ENCODE measurements at regions not wholly inside any gene's neighbourhood (a gene's known extent, or its start where the extent isn't known, plus 50 kb on each side); places are given as distances from the start of the nearest gene placed in this dataset.

- no peaks in the 10 kb centered on the region for H4K20me1 ChIP-seq (ENCODE audit: insufficient read depth)
- no peak overlapping the region for H3K9ac ChIP-seq
- H3K9me3 ChIP-seq (ENCODE audit: low read depth) = no peaks in the 10 kb centered on the region
- 71 to 73% methylated on average over 17 of the region's 17 CpGs for WGBS, 2 experiments (ENCODE audit: low coverage in 1 of 2, low lambda C conversion rate in 2 of 2, missing lambda C conversion rate in 2 of 2)
- no peaks in the 10 kb centered on the region for H3F3A ChIP-seq (ENCODE audit: insufficient read depth)
- H3K4me3 ChIP-seq = no peak overlapping the region
- no peaks in the 10 kb centered on the region for H3K79me2 ChIP-seq (ENCODE audit: insufficient read depth)
- no peaks in the 10 kb centered on the region for H3K36me3 ChIP-seq (ENCODE audit: low read depth)
- in situ Hi-C loops (cut with MboI) = no loop called here
- no peaks in the 10 kb centered on the region for H3K9me2 ChIP-seq (ENCODE audit: insufficient read depth)
- DNase-seq = peak; percentile 48
- no peaks in the 10 kb centered on the region for H3K4me1 ChIP-seq (ENCODE audit: insufficient read depth)
- H3K4me2 ChIP-seq (ENCODE audit: unreplicated experiment) = no peak overlapping the region
- TF ChIP-seq EZH2 (IDR thresholded peaks at IDR 0.05; ENCODE audit: insufficient read depth, poor library complexity, severe bottlenecking) (no peak), EZH2phosphoT487 (IDR thresholded peaks at IDR 0.05; ENCODE audit: insufficient read depth, low read depth) (no peak)
- no peak overlapping the region for H3K27ac ChIP-seq
- H2AFZ ChIP-seq = no peak overlapping the region
- H3K27me3 ChIP-seq (replicated peaks; ENCODE audit: insufficient read depth) = 0 out of 2 replicates have a peak, but pooled peaks cover 4% of the 10 kb centered on the region
These were observed 115.9 kb downstream of the LITAF start for GRCh38 chr16:11470676-11471415.

- no peak overlapping the region for H3K4me2 ChIP-seq (ENCODE audit: unreplicated experiment)
- no peak overlapping the region for H3K27ac ChIP-seq
- H3F3A ChIP-seq (ENCODE audit: insufficient read depth) = no peaks in the 10 kb centered on the region
- no peak for DNase-seq
- no peaks in the 10 kb centered on the region for H3K9me2 ChIP-seq (ENCODE audit: insufficient read depth)
- no peaks in the 10 kb centered on the region for H3K79me2 ChIP-seq (ENCODE audit: insufficient read depth)
- H3K27me3 ChIP-seq (replicated peaks; ENCODE audit: insufficient read depth) = 0 out of 2 replicates have a peak, but pooled peaks cover 4% of the 10 kb centered on the region
- no peak overlapping the region for H3K4me3 ChIP-seq
- H2AFZ ChIP-seq = no peak overlapping the region
- H3K4me1 ChIP-seq (ENCODE audit: insufficient read depth) = no peaks in the 10 kb centered on the region
- no peaks in the 10 kb centered on the region for H4K20me1 ChIP-seq (ENCODE audit: insufficient read depth)
- WGBS, 2 experiments (ENCODE audit: low coverage in 1 of 2, low lambda C conversion rate in 2 of 2, missing lambda C conversion rate in 2 of 2) = 93 to 96% methylated on average over 12 of the region's 12 CpGs
- no peak for TF ChIP-seq EZH2phosphoT487 (IDR thresholded peaks at IDR 0.05; ENCODE audit: insufficient read depth, low read depth)
- no peak for TF ChIP-seq EZH2 (IDR thresholded peaks at IDR 0.05; ENCODE audit: insufficient read depth, poor library complexity, severe bottlenecking)
- no peak overlapping the region for H3K9ac ChIP-seq
- in situ Hi-C loops (cut with MboI) = no loop called here
- H3K9me3 ChIP-seq (ENCODE audit: low read depth) = no peaks in the 10 kb centered on the region
- H3K36me3 ChIP-seq (ENCODE audit: low read depth) = no peaks in the 10 kb centered on the region
These were observed 115.2 kb downstream of the LITAF start for GRCh38 chr16:11471548-11471947.

GRCh38 chr16:11472410-11472809, 114.3 kb downstream of the LITAF start:
- Histone ChIP-seq H3K27me3 (replicated peaks; ENCODE audit: insufficient read depth) (0 out of 2 replicates have a peak, but pooled peaks cover 4% of the 10 kb centered on the region), H3K9me2 (ENCODE audit: insufficient read depth) (no peaks in the 10 kb centered on the region), H3K27ac (no peak overlapping the region), H3K4me1 (ENCODE audit: insufficient read depth) (no peaks in the 10 kb centered on the region), H2AFZ (no peak overlapping the region), H3K9ac (no peak overlapping the region), H3K9me3 (ENCODE audit: low read depth) (no peaks in the 10 kb centered on the region), H3K36me3 (ENCODE audit: low read depth) (no peaks in the 10 kb centered on the region), H3K4me3 (no peak overlapping the region), H3K79me2 (ENCODE audit: insufficient read depth) (no peaks in the 10 kb centered on the region), H4K20me1 (ENCODE audit: insufficient read depth) (no peaks in the 10 kb centered on the region), H3F3A (ENCODE audit: insufficient read depth) (no peaks in the 10 kb centered on the region), H3K4me2 (ENCODE audit: unreplicated experiment) (no peak overlapping the region)
- in situ Hi-C loops (cut with MboI) = no loop called here
- DNase-seq = no peak
- WGBS, 2 experiments (ENCODE audit: low coverage in 1 of 2, low lambda C conversion rate in 2 of 2, missing lambda C conversion rate in 2 of 2) = 86 to 94% methylated on average over 4 of the region's 4 CpGs
- TF ChIP-seq EZH2phosphoT487 (IDR thresholded peaks at IDR 0.05; ENCODE audit: insufficient read depth, low read depth) (no peak), EZH2 (IDR thresholded peaks at IDR 0.05; ENCODE audit: insufficient read depth, poor library complexity, severe bottlenecking) (no peak)

- no peaks in the 10 kb centered on the region for H3K9me2 ChIP-seq (ENCODE audit: insufficient read depth)
- H3F3A ChIP-seq (ENCODE audit: insufficient read depth) = no peaks in the 10 kb centered on the region
- no peak overlapping the region for H3K4me3 ChIP-seq
- no peak overlapping the region for H3K9ac ChIP-seq
- H3K4me2 ChIP-seq (ENCODE audit: unreplicated experiment) = no peak overlapping the region
- 0 out of 2 replicates have a peak, but pooled peaks cover 4% of the 10 kb centered on the region for H3K27me3 ChIP-seq (replicated peaks; ENCODE audit: insufficient read depth)
- H3K4me1 ChIP-seq (ENCODE audit: insufficient read depth) = no peaks in the 10 kb centered on the region
- no peak overlapping the region for H3K27ac ChIP-seq
- H4K20me1 ChIP-seq (ENCODE audit: insufficient read depth) = no peaks in the 10 kb centered on the region
- H3K79me2 ChIP-seq (ENCODE audit: insufficient read depth) = no peaks in the 10 kb centered on the region
- H3K9me3 ChIP-seq (ENCODE audit: low read depth) = no peaks in the 10 kb centered on the region
- H3K36me3 ChIP-seq (ENCODE audit: low read depth) = no peaks in the 10 kb centered on the region
- in situ Hi-C loops (cut with MboI) = no loop called here
- no peak overlapping the region for H2AFZ ChIP-seq
- 90 to 92% methylated on average over 9 of the region's 9 CpGs for WGBS, 2 experiments (ENCODE audit: low coverage in 1 of 2, low lambda C conversion rate in 2 of 2, missing lambda C conversion rate in 2 of 2)
- DNase-seq = no peak
- TF ChIP-seq EZH2 (IDR thresholded peaks at IDR 0.05; ENCODE audit: insufficient read depth, poor library complexity, severe bottlenecking) (no peak), EZH2phosphoT487 (IDR thresholded peaks at IDR 0.05; ENCODE audit: insufficient read depth, low read depth) (no peak)
These were observed 113.9 kb downstream of the LITAF start for GRCh38 chr16:11472851-11473250.
